Mesenchymal stem cell (in vitro differentiated cells and primary cell): ENCODE measurements at regions not wholly inside any gene's neighbourhood (a gene's known extent, or its start where the extent isn't known, plus 50 kb on each side); places are given as distances from the start of the nearest gene placed in this dataset.

Source experiments
- DNase-seq: peaks from one replicate; pipeline ENCODE4 v3.0.0-alpha.2; 2013
- H2AFZ ChIP-seq: one replicate; pipeline ENCODE4 v1.6.1; 2013; ENCODE audit warnings: low read depth, mild to moderate bottlenecking, control low read depth, inconsistent platforms, low read length, moderate library complexity
- H2AK5ac ChIP-seq: 2 replicates; pipeline ENCODE4 v1.6.1; 2013; ENCODE audit warnings: low read length, moderate library complexity, mild to moderate bottlenecking, inconsistent platforms; ENCODE audit not compliant: severe bottlenecking
- H2BK120ac ChIP-seq: one replicate; pipeline ENCODE4 v1.6.1; 2013; ENCODE audit warnings: low read depth, mild to moderate bottlenecking, inconsistent platforms, low read length, moderate library complexity
- H2BK12ac ChIP-seq, 2 experiments: one replicate each; pipeline ENCODE4 v1.6.1; 2013; ENCODE audit warnings: inconsistent platforms in 2 of 2, low read length in 2 of 2, mild to moderate bottlenecking in 2 of 2, moderate library complexity in 2 of 2, control low read depth in 1 of 2
- H2BK15ac ChIP-seq: one replicate; pipeline ENCODE4 v1.6.1; 2013; ENCODE audit warnings: mild to moderate bottlenecking, low read depth, inconsistent platforms; ENCODE audit not compliant: poor library complexity, severe bottlenecking
- H2BK5ac ChIP-seq: 2 replicates; pipeline ENCODE4 v1.6.1; 2013; ENCODE audit warnings: low read depth, mild to moderate bottlenecking, low read length, control low read depth, inconsistent platforms; ENCODE audit not compliant: poor library complexity, severe bottlenecking
- H3K14ac ChIP-seq, 2 experiments: one replicate each; pipeline ENCODE4 v1.6.1; 2013; ENCODE audit warnings: inconsistent platforms in 2 of 2, low read length in 2 of 2, control low read depth in 1 of 2, mild to moderate bottlenecking in 1 of 2, moderate library complexity in 1 of 2
- H3K18ac ChIP-seq, 2 experiments: one replicate each; pipeline ENCODE4 v1.6.1; 2013; ENCODE audit warnings: inconsistent platforms in 2 of 2, low read length in 2 of 2, control low read depth in 1 of 2, low read depth in 1 of 2, mild to moderate bottlenecking in 1 of 2
- H3K23ac ChIP-seq, 2 experiments: one replicate each; pipeline ENCODE4 v1.6.1; 2013; ENCODE audit warnings: inconsistent platforms in 2 of 2, low read length in 2 of 2, mild to moderate bottlenecking in 2 of 2, moderate library complexity in 2 of 2, control low read depth in 1 of 2
- H3K27ac ChIP-seq: 2 replicates; pipeline ENCODE4 v1.5.1; 2013; ENCODE audit warnings: mild to moderate bottlenecking, moderate library complexity, low read length, control low read depth, inconsistent platforms; ENCODE audit not compliant: poor library complexity, severe bottlenecking
- H3K27me3 ChIP-seq, 2 experiments: 2 replicates each; pipeline versions ENCODE4 v1.6.1 to v1.7.0; 2013; ENCODE audit warnings: low read length in 2 of 2, mild to moderate bottlenecking in 2 of 2, moderate library complexity in 2 of 2, control low read depth in 1 of 2, inconsistent platforms in 1 of 2; ENCODE audit not compliant: control insufficient read depth in 1 of 2, insufficient read depth in 1 of 2
- H3K36me3 ChIP-seq, 2 experiments: 2 replicates each; pipeline versions ENCODE4 v1.6.1 to v1.7.0; 2013; ENCODE audit warnings: low read length in 2 of 2, control low read depth in 1 of 2, inconsistent platforms in 1 of 2, low read depth in 1 of 2, mild to moderate bottlenecking in 1 of 2; ENCODE audit not compliant: insufficient read depth in 2 of 2, control insufficient read depth in 1 of 2
- H3K4ac ChIP-seq, 2 experiments: one replicate each; pipeline ENCODE4 v1.6.1; 2013; ENCODE audit warnings: inconsistent platforms in 2 of 2, low read length in 2 of 2, mild to moderate bottlenecking in 2 of 2, moderate library complexity in 2 of 2, control low read depth in 1 of 2, low read depth in 1 of 2
- H3K4me1 ChIP-seq: 2 replicates; pipeline ENCODE4 v1.6.1; 2013; ENCODE audit warnings: low read depth, low read length, control low read depth; ENCODE audit not compliant: control insufficient read depth, insufficient read depth
- H3K4me2 ChIP-seq: 2 replicates; pipeline ENCODE4 v1.6.1; 2013; ENCODE audit warnings: low read length, mild to moderate bottlenecking, inconsistent platforms; ENCODE audit not compliant: poor library complexity, severe bottlenecking
- H3K4me3 ChIP-seq, 2 experiments: 2 replicates each; pipeline versions ENCODE4 v1.5.1 to v1.7.0; 2013; ENCODE audit warnings: low read length in 2 of 2, mild to moderate bottlenecking in 2 of 2, control low read depth in 1 of 2, low read depth in 1 of 2; ENCODE audit not compliant: insufficient read depth in 1 of 2
- H3K79me1 ChIP-seq: replicated peaks from 2 replicates; pipeline ENCODE4 v1.6.1; 2013; ENCODE audit warnings: mild to moderate bottlenecking, control low read depth, low read length, inconsistent platforms; ENCODE audit not compliant: poor library complexity, severe bottlenecking
- H3K9ac ChIP-seq: 2 replicates; pipeline ENCODE4 v1.7.0; 2013; ENCODE audit warnings: mild to moderate bottlenecking, low read length, moderate library complexity
- H3K9me3 ChIP-seq: 2 replicates; pipeline ENCODE4 v1.7.0; 2013; ENCODE audit warnings: mild to moderate bottlenecking, low read length; ENCODE audit not compliant: control insufficient read depth
- H4K8ac ChIP-seq: one replicate; pipeline ENCODE4 v1.6.1; 2013; ENCODE audit warnings: inconsistent platforms, mild to moderate bottlenecking, low read length, moderate library complexity
- H4K91ac ChIP-seq: one replicate; pipeline ENCODE4 v1.6.1; 2013; ENCODE audit warnings: mild to moderate bottlenecking, low read length, inconsistent platforms
- WGBS: methylation state at CpG from one replicate; pipeline ENCODE4 v1.1.7; 2013; ENCODE audit warnings: mixed read lengths; 5-methylcytosine and 5-hydroxymethylcytosine counted together

- no peak overlapping the region for H3K4me3 ChIP-seq
- H3K36me3 ChIP-seq = no peaks in the 10 kb centered on the region
- no peak overlapping the region for H3K4me2 ChIP-seq
- H3K79me1 ChIP-seq = no peaks in the 10 kb centered on the region
- no peaks in the 10 kb centered on the region for H3K9me3 ChIP-seq
- H2BK5ac ChIP-seq = no peak overlapping the region
- H2AK5ac ChIP-seq = no peak overlapping the region
- no peak overlapping the region for H3K18ac ChIP-seq
- no CpG with 5 or more reads among the region's 1 CpG for WGBS
- no peak overlapping the region for H4K8ac ChIP-seq
- no peak overlapping the region for H3K9ac ChIP-seq
- no peak overlapping the region for H2BK120ac ChIP-seq
- no peak for DNase-seq
- H4K91ac ChIP-seq = no peak overlapping the region
- H3K27me3 ChIP-seq = no peaks in the 10 kb centered on the region
- H2AFZ ChIP-seq = no peak overlapping the region
- H3K14ac ChIP-seq = no peak overlapping the region
- H3K4me1 ChIP-seq = no peaks in the 10 kb centered on the region
- no peak overlapping the region for H3K4ac ChIP-seq
- H3K23ac ChIP-seq = no peak overlapping the region
- no peak overlapping the region for H2BK12ac ChIP-seq
- no peak overlapping the region for H2BK15ac ChIP-seq
- H3K27ac ChIP-seq = no peak overlapping the region
These were observed 227.9 kb downstream of the FRK start for GRCh38 chr6:115832786-115833185.

GRCh38 chr6:115832186-115832585 lies 228.5 kb downstream of the FRK start:
- Histone ChIP-seq H3K4me3 (no peak overlapping the region), H2AFZ (no peak overlapping the region), H2BK15ac (no peak overlapping the region), H3K9me3 (no peaks in the 10 kb centered on the region), H2BK12ac (no peak overlapping the region), H3K27me3 (no peaks in the 10 kb centered on the region), H3K23ac (no peak overlapping the region), H3K18ac (no peak overlapping the region), H3K79me1 (no peaks in the 10 kb centered on the region), H3K14ac (no peak overlapping the region), H2BK120ac (no peak overlapping the region), H3K4me1 (no peaks in the 10 kb centered on the region), H2AK5ac (no peak overlapping the region), H4K8ac (no peak overlapping the region), H3K4ac (no peak overlapping the region), H3K36me3 (no peaks in the 10 kb centered on the region), H3K9ac (no peak overlapping the region), H4K91ac (no peak overlapping the region), H3K4me2 (no peak overlapping the region), H3K27ac (no peak overlapping the region), H2BK5ac (no peak overlapping the region)
- DNase-seq = no peak
- no CpG with 5 or more reads among the region's 1 CpG for WGBS

- H3K18ac ChIP-seq = no peak overlapping the region
- no peak overlapping the region for H3K9ac ChIP-seq
- H4K91ac ChIP-seq = no peak overlapping the region
- no peaks in the 10 kb centered on the region for H3K79me1 ChIP-seq
- no peak overlapping the region for H4K8ac ChIP-seq
- H3K27ac ChIP-seq = no peak overlapping the region
- no peak overlapping the region for H2BK120ac ChIP-seq
- no peak overlapping the region for H3K4ac ChIP-seq
- H2AK5ac ChIP-seq = no peak overlapping the region
- no peak overlapping the region for H2BK12ac ChIP-seq
- DNase-seq = no peak
- no peaks in the 10 kb centered on the region for H3K36me3 ChIP-seq
- H3K14ac ChIP-seq = no peak overlapping the region
- H3K4me1 ChIP-seq = no peaks in the 10 kb centered on the region
- 81% methylated on average over 2 of the region's 2 CpGs for WGBS
- H2BK5ac ChIP-seq = no peak overlapping the region
- H3K23ac ChIP-seq = no peak overlapping the region
- no peaks in the 10 kb centered on the region for H3K9me3 ChIP-seq
- H2AFZ ChIP-seq = no peak overlapping the region
- H2BK15ac ChIP-seq = no peak overlapping the region
- no peaks in the 10 kb centered on the region for H3K27me3 ChIP-seq
- no peak overlapping the region for H3K4me3 ChIP-seq
- no peak overlapping the region for H3K4me2 ChIP-seq
These were observed 229.8 kb downstream of the FRK start for GRCh38 chr6:115830895-115831294.

- no peak overlapping the region for H2AK5ac ChIP-seq
- H3K23ac ChIP-seq = no peak overlapping the region
- H2BK120ac ChIP-seq = no peak overlapping the region
- peaks cover 5% of the 10 kb centered on the region for H3K9me3 ChIP-seq
- H4K8ac ChIP-seq = no peak overlapping the region
- no peak overlapping the region for H3K4ac ChIP-seq
- no peak overlapping the region for H3K4me3 ChIP-seq
- DNase-seq = no peak
- no peak overlapping the region for H2BK12ac ChIP-seq
- H3K27ac ChIP-seq = no peak overlapping the region
- no peak overlapping the region for H3K9ac ChIP-seq
- H3K14ac ChIP-seq = no peak overlapping the region
- H3K27me3 ChIP-seq = no peaks in the 10 kb centered on the region
- H4K91ac ChIP-seq = no peak overlapping the region
- H3K79me1 ChIP-seq = no peaks in the 10 kb centered on the region
- no peak overlapping the region for H2BK15ac ChIP-seq
- H2BK5ac ChIP-seq = no peak overlapping the region
- no peaks in the 10 kb centered on the region for H3K36me3 ChIP-seq
- no peak overlapping the region for H2AFZ ChIP-seq
- H3K4me2 ChIP-seq = no peak overlapping the region
- WGBS = 96% methylated on average over 2 of the region's 2 CpGs
- no peak overlapping the region for H3K18ac ChIP-seq
- no peaks in the 10 kb centered on the region for H3K4me1 ChIP-seq
These were observed 238.9 kb downstream of the FRK start for GRCh38 chr6:115821798-115822197.
